Vagina (tissue), 2 donors: ENCODE measurements at regions not wholly inside any gene's neighbourhood (a gene's known extent, or its start where the extent isn't known, plus 50 kb on each side); places are given as distances from the start of the nearest gene placed in this dataset.

Source experiments
- CTCF ChIP-seq, 3 experiments: fragments of 450-650 bp in 2 of 3; fragments of 200-600 bp in 1 of 3; sonication (generic) in 1 of 3; IDR thresholded peaks; one replicate each; pipeline ENCODE4 v1.5.1; 2017 to 2019; ENCODE audit warnings: antibody characterized with exemption in 3 of 3, mild to moderate bottlenecking in 2 of 3, moderate library complexity in 2 of 3
- POLR2A ChIP-seq, 2 donors: fragments of 450-650 bp; IDR thresholded peaks; one replicate each; pipeline ENCODE4 v1.6.1; 2017; ENCODE audit warnings: antibody characterized with exemption in 2 of 2, mild to moderate bottlenecking in 2 of 2, moderate library complexity in 2 of 2
- POLR2AphosphoS5 ChIP-seq, 2 donors: sonication (generic); formaldehyde crosslinking; IDR thresholded peaks; one replicate each; pipeline ENCODE4 v1.9.0; 2017; ENCODE audit warnings: antibody characterized with exemption in 2 of 2, mild to moderate bottlenecking in 2 of 2, low read depth in 1 of 2; ENCODE audit not compliant: insufficient read depth in 1 of 2

- TF ChIP-seq CTCF (IDR thresholded peaks at IDR 0.05) (no peak), POLR2A (IDR thresholded peaks at IDR 0.05) (no peak), POLR2AphosphoS5 (IDR thresholded peaks at IDR 0.05; ENCODE audit: insufficient read depth in 1 of 2, low read depth in 1 of 2) (no peak)
Measured at GRCh38 chr2:83584672-83585071, 874.4 kb downstream of the SUCLG1 start.
